PC-3 (cell line): ENCODE measurements at regions not wholly inside any gene's neighbourhood (a gene's known extent, or its start where the extent isn't known, plus 50 kb on each side); places are given as distances from the start of the nearest gene placed in this dataset.

ENCODE experiments used
- ATAC-seq: fragments of 200-7000 bp; cut with Tn5 transposase; 2 replicates; pipeline ENCODE4 v1.9.1; 2020; ENCODE audit warnings: mild to moderate bottlenecking, moderate library complexity
- BruUV-seq: library from RNA; stranded (reverse); fragments of 400-500 nt; replicated peaks from 2 replicates; lab custom pipeline; 2021; lab: Mats Ljungman, UMichigan
- CTCF ChIA-PET: fragments of 300-600 bp; sonication (Branson Sonifier 250); formaldehyde crosslinking; loops from one replicate; lab custom pipeline; 2022; ENCODE audit warnings: antibody characterized with exemption; lab: Charles Lee
- POLR2A ChIA-PET: fragments of 300-600 bp; sonication (Branson Sonifier 250); formaldehyde crosslinking; loops from one replicate; lab custom pipeline; 2022; ENCODE audit warnings: antibody characterized with exemption; ENCODE audit not compliant: unreplicated experiment; lab: Charles Lee
- DNase-seq: peaks from one replicate; pipeline ENCODE4 v3.0.0-alpha.2; 2015
- H2AFZ ChIP-seq: fragments of 300-600 bp; sonication (generic); 2 replicates; pipeline ENCODE4 v1.6.0; 2016; ENCODE audit warnings: antibody characterized with exemption, low read length
- H3F3A ChIP-seq: fragments of 300-600 bp; sonication (generic); one replicate; pipeline ENCODE4 v1.6.0; 2017; ENCODE audit warnings: antibody characterized with exemption, low read length, control low read depth, mild to moderate bottlenecking; ENCODE audit not compliant: unreplicated experiment
- H3K27ac ChIP-seq: fragments of 300-600 bp; sonication (generic); 2 replicates; pipeline ENCODE4 v1.5.1; 2016; ENCODE audit warnings: mild to moderate bottlenecking, low read length
- H3K27me3 ChIP-seq: fragments of 300-600 bp; sonication (generic); 2 replicates; pipeline ENCODE4 v1.6.1; 2016; ENCODE audit warnings: low read length, mixed read lengths
- H3K36me3 ChIP-seq: fragments of 300-600 bp; sonication (generic); 2 replicates; pipeline ENCODE4 v1.6.1; 2016; ENCODE audit warnings: low read depth, mixed run types, low read length, mixed read lengths
- H3K4me1 ChIP-seq: fragments of 300-600 bp; sonication (generic); 2 replicates; pipeline ENCODE4 v1.5.1; 2016; ENCODE audit warnings: low read length; ENCODE audit not compliant: insufficient read depth
- H3K4me2 ChIP-seq: fragments of 300-600 bp; sonication (generic); 2 replicates; pipeline ENCODE4 v1.6.0; 2016; ENCODE audit warnings: low read length
- H3K4me3 ChIP-seq: fragments of 300-600 bp; sonication (generic); 2 replicates; pipeline ENCODE4 v1.5.1; 2016; ENCODE audit warnings: mild to moderate bottlenecking, low read length, mixed read lengths
- H3K79me2 ChIP-seq: fragments of 300-600 bp; sonication (generic); 2 replicates; pipeline ENCODE4 v1.6.1; 2017; ENCODE audit warnings: low read length, mixed read lengths
- H3K9ac ChIP-seq: fragments of 300-600 bp; sonication (generic); 2 replicates; pipeline ENCODE4 v1.6.0; 2016; ENCODE audit warnings: mild to moderate bottlenecking, low read length
- H3K9me2 ChIP-seq: fragments of 300-600 bp; sonication (generic); replicated peaks from 2 replicates; pipeline ENCODE4 v1.6.1; 2016; ENCODE audit warnings: mixed run types, low read length, mixed read lengths
- H3K9me3 ChIP-seq: fragments of 300-600 bp; sonication (generic); 2 replicates; pipeline ENCODE4 v1.6.1; 2016; ENCODE audit warnings: low read length, mixed read lengths
- H4K20me1 ChIP-seq: fragments of 300-600 bp; sonication (generic); 2 replicates; pipeline ENCODE4 v1.6.1; 2016; ENCODE audit warnings: low read length, mixed read lengths
- CTCF ChIP-seq: fragments of 300-600 bp; sonication (generic); conservative IDR thresholded peaks from 2 replicates; pipeline ENCODE4 v1.5.1; 2017; ENCODE audit warnings: antibody characterized with exemption, low read depth, mild to moderate bottlenecking, low read length
- EZH2 ChIP-seq: fragments of 300-600 bp; sonication (generic); IDR thresholded peaks from one replicate; pipeline ENCODE4 v1.6.1; 2017; ENCODE audit warnings: antibody characterized with exemption, mild to moderate bottlenecking, low read length; ENCODE audit not compliant: unreplicated experiment
- EZH2phosphoT487 ChIP-seq: fragments of 300-600 bp; sonication (generic); IDR thresholded peaks from 2 replicates; pipeline ENCODE4 v1.6.1; 2018; ENCODE audit warnings: mild to moderate bottlenecking, antibody characterized with exemption, low read length, borderline replicate concordance
- intact Hi-C: fragments of 100-400 bp; cut with micrococcal nuclease; formaldehyde crosslinking; loops from 2 replicates; pipeline ENCODE4 v1.9.0; 2023

GRCh38 chr2:66173645-66174044, 261.3 kb upstream of the MEIS1 start:
- H3K9ac ChIP-seq: no peak overlapping the region
- H3K9me2 ChIP-seq: no peaks in the 10 kb centered on the region
- no peak overlapping the region for H3K4me2 ChIP-seq
- BruUV-seq: no TSS peak
- no peak overlapping the region for H3K4me3 ChIP-seq
- intact Hi-C loops: no loop called here
- no peaks in the 10 kb centered on the region for H4K20me1 ChIP-seq
- no peak overlapping the region for H2AFZ ChIP-seq
- CTCF ChIA-PET: no interaction called here
- no peak for DNase-seq
- H3K4me1 ChIP-seq: no peaks in the 10 kb centered on the region
- ATAC-seq: no peak
- no peak for TF ChIP-seq EZH2
- no peak for TF ChIP-seq CTCF
- no peak for TF ChIP-seq EZH2phosphoT487
- POLR2A ChIA-PET: no interaction called here
- H3K27ac ChIP-seq: no peak overlapping the region
- H3K27me3 ChIP-seq: peaks cover 55% of the 10 kb centered on the region
- no peaks in the 10 kb centered on the region for H3K79me2 ChIP-seq
- H3K36me3 ChIP-seq: no peaks in the 10 kb centered on the region
- no peaks in the 10 kb centered on the region for H3F3A ChIP-seq
- no peaks in the 10 kb centered on the region for H3K9me3 ChIP-seq

GRCh38 chr2:66171530-66171929, 263.4 kb upstream of the MEIS1 start:
- Histone ChIP-seq H3K4me3 (no peak overlapping the region), H3K36me3 (no peaks in the 10 kb centered on the region), H3K4me1 (no peaks in the 10 kb centered on the region), H3K9me3 (no peaks in the 10 kb centered on the region), H2AFZ (no peak overlapping the region), H3K9ac (no peak overlapping the region), H3K27ac (no peak overlapping the region), H3F3A (no peaks in the 10 kb centered on the region), H3K27me3 (peaks cover 64% of the 10 kb centered on the region), H3K4me2 (no peak overlapping the region), H3K79me2 (no peaks in the 10 kb centered on the region), H4K20me1 (no peaks in the 10 kb centered on the region), H3K9me2 (no peaks in the 10 kb centered on the region)
- no peak for TF ChIP-seq CTCF
- TF ChIP-seq EZH2phosphoT487: no peak
- no peak for TF ChIP-seq EZH2
- ChIA-PET CTCF (no interaction called here), POLR2A (no interaction called here)
- ATAC-seq: no peak
- BruUV-seq: no TSS peak
- intact Hi-C loops: no loop called here
- no peak for DNase-seq

- no peak overlapping the region for H3K4me2 ChIP-seq
- no peaks in the 10 kb centered on the region for H3K9me3 ChIP-seq
- H2AFZ ChIP-seq: no peak overlapping the region
- CTCF ChIA-PET: no interaction called here
- no peaks in the 10 kb centered on the region for H3K4me1 ChIP-seq
- no TSS peak for BruUV-seq
- no peak for TF ChIP-seq EZH2phosphoT487
- TF ChIP-seq CTCF: no peak
- no peak for TF ChIP-seq EZH2
- no peak overlapping the region for H3K9ac ChIP-seq
- peaks cover 64% of the 10 kb centered on the region for H3K27me3 ChIP-seq
- intact Hi-C loops: no loop called here
- POLR2A ChIA-PET: no interaction called here
- H3F3A ChIP-seq: no peaks in the 10 kb centered on the region
- no peak overlapping the region for H3K4me3 ChIP-seq
- no peak for ATAC-seq
- H3K79me2 ChIP-seq: no peaks in the 10 kb centered on the region
- DNase-seq: peak; percentile 4
- H3K36me3 ChIP-seq: no peaks in the 10 kb centered on the region
- no peak overlapping the region for H3K27ac ChIP-seq
- H3K9me2 ChIP-seq: no peaks in the 10 kb centered on the region
- H4K20me1 ChIP-seq: no peaks in the 10 kb centered on the region
Observed at GRCh38 chr2:66170744-66171330, 264.1 kb upstream of the MEIS1 start.
